OCI-LY1 (cell line): ENCODE measurements at regions not wholly inside any gene's neighbourhood (a gene's known extent, or its start where the extent isn't known, plus 50 kb on each side); places are given as distances from the start of the nearest gene placed in this dataset.

Experiments
- CTCF ChIP-seq: fragments of 200-600 bp; sonication (generic), shearing (Covaris generic); IDR thresholded peaks from 2 replicates; pipeline ENCODE4 v1.5.1; 2017; ENCODE audit warnings: mild to moderate bottlenecking, antibody characterized with exemption, low read length, moderate library complexity, mixed read lengths
- EZH2 ChIP-seq: fragments of 200-600 bp; sonication (generic), shearing (Covaris generic); IDR thresholded peaks from 2 replicates; pipeline ENCODE4 v1.8.0; 2017; ENCODE audit warnings: borderline replicate concordance, mixed run types, mild to moderate bottlenecking, antibody characterized with exemption, low read length, moderate library complexity, mixed read lengths

DNA sequence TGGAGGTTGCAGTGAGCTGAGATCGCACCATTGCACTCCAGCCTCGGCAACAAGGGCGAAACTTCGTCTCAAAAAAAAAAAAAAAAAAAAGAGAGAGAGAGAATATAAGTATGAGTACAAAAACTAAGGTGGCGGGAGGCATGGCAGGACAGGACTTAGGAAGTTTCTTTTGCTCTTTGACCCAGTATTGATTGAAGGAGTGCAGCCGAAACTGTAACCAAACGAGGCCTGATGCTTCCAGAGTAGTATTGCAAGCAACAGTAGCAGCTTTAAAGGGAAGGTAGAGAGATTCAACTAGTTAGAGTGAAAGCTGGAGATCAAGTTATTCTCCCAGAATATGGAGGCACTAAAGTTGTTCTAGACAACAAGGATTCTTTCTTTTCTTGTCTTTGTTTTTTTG is 99.2 kb upstream of the CASZ1 start:
- TF ChIP-seq CTCF (no peak), EZH2 (no peak)
